ENCODE measurements at regions not wholly inside any gene's neighbourhood (a gene's known extent, or its start where the extent isn't known, plus 50 kb on each side); places are given as distances from the start of the nearest gene placed in this dataset.
A peak's percentile ranks its signal among the peaks of the same experiment; 100 is the strongest.

GRCh38 chr20:5401277-5401875 is 84.6 kb upstream of the PROKR2 start:
- Histone ChIP-seq H3K36me3 (ENCODE audit: control insufficient read depth in 2 of 3, insufficient read depth in 3 of 3, low read length in 3 of 3) (no peaks in the 10 kb centered on the region), H3K9me3 (ENCODE audit: control insufficient read depth in 2 of 3, insufficient read depth in 1 of 3, low read length in 3 of 3) (peaks cover 0 to 2% (median 0%) of the 10 kb centered on the region in 3 donors), H3K4me3 (ENCODE audit: low read length in 3 of 3) (no peak overlapping the region), H3K9ac (ENCODE audit: low read length in 3 of 3) (no peak overlapping the region), H3K4me1 (ENCODE audit: control insufficient read depth in 2 of 3, insufficient read depth in 2 of 3, low read depth in 1 of 3, low read length in 3 of 3) (no peaks in the 10 kb centered on the region), H3K27ac (ENCODE audit: low read depth in 2 of 2, low read length in 2 of 2) (no peak overlapping the region), H3K27me3 (ENCODE audit: control insufficient read depth, insufficient read depth, low read length) (no peaks in the 10 kb centered on the region)
- TF ChIP-seq CTCF (IDR thresholded peaks at IDR 0.05; ENCODE audit: borderline replicate concordance, extremely low read depth, insufficient read depth), result no peak
- FAIRE-seq (no peak), DNase-seq (no peak)
- intact Hi-C loops (cut with DNase I), result no loop called here

- H3K4me3 ChIP-seq (ENCODE audit: low read length in 3 of 3), result no peak overlapping the region
- TF ChIP-seq CTCF (IDR thresholded peaks at IDR 0.05; ENCODE audit: borderline replicate concordance, extremely low read depth, insufficient read depth), result no peak
- peak in 4 of 5 donors; percentile 36 to 74 (median 60) for DNase-seq
- no peak overlapping the region for H3K9ac ChIP-seq (ENCODE audit: low read length in 3 of 3)
- H3K36me3 ChIP-seq (ENCODE audit: control insufficient read depth in 2 of 3, insufficient read depth in 3 of 3, low read length in 3 of 3), result no peaks in the 10 kb centered on the region
- H3K4me1 ChIP-seq (ENCODE audit: control insufficient read depth in 2 of 3, insufficient read depth in 2 of 3, low read depth in 1 of 3, low read length in 3 of 3), result no peaks in the 10 kb centered on the region
- FAIRE-seq, result no peak
- H3K27ac ChIP-seq (ENCODE audit: low read depth in 2 of 2, low read length in 2 of 2), result no peak overlapping the region
- H3K9me3 ChIP-seq (ENCODE audit: control insufficient read depth in 2 of 3, insufficient read depth in 1 of 3, low read length in 3 of 3), result peaks cover 0 to 2% (median 0%) of the 10 kb centered on the region in 3 donors
- H3K27me3 ChIP-seq (ENCODE audit: control insufficient read depth, insufficient read depth, low read length), result no peaks in the 10 kb centered on the region
- intact Hi-C loops (cut with DNase I), result no loop called here
Observed at GRCh38 chr20:5400164-5400762, 83.5 kb upstream of the PROKR2 start.

GRCh38 chr20:5397393-5397792 is 80.6 kb upstream of the PROKR2 start:
- Histone ChIP-seq H3K27ac (ENCODE audit: low read depth in 2 of 2, low read length in 2 of 2) (no peak overlapping the region), H3K4me1 (ENCODE audit: control insufficient read depth in 2 of 3, insufficient read depth in 2 of 3, low read depth in 1 of 3, low read length in 3 of 3) (no peaks in the 10 kb centered on the region), H3K36me3 (ENCODE audit: control insufficient read depth in 2 of 3, insufficient read depth in 3 of 3, low read length in 3 of 3) (no peaks in the 10 kb centered on the region), H3K9ac (ENCODE audit: low read length in 3 of 3) (no peak overlapping the region), H3K9me3 (ENCODE audit: control insufficient read depth in 2 of 3, insufficient read depth in 1 of 3, low read length in 3 of 3) (no peaks in the 10 kb centered on the region), H3K4me3 (ENCODE audit: low read length in 3 of 3) (no peak overlapping the region), H3K27me3 (ENCODE audit: control insufficient read depth, insufficient read depth, low read length) (no peaks in the 10 kb centered on the region)
- no peak for DNase-seq
- no peak for TF ChIP-seq CTCF (IDR thresholded peaks at IDR 0.05; ENCODE audit: borderline replicate concordance, extremely low read depth, insufficient read depth)
- intact Hi-C loops (cut with DNase I), result no loop called here
- FAIRE-seq, result no peak
